GM21367 (cell line): ENCODE measurements at regions not wholly inside any gene's neighbourhood (a gene's known extent, or its start where the extent isn't known, plus 50 kb on each side); places are given as distances from the start of the nearest gene placed in this dataset.
"Not testable (repeated sequence)": the region's sequence is repeated elsewhere in the genome, so short reads cannot be mapped to it uniquely, and the experiment has no call there.

ENCODE experiments used
- ATAC-seq: cut with Tn5 transposase; IDR thresholded peaks from one replicate; pipeline ENCODE4 v1.9.1; 2021; ENCODE audit not compliant: unreplicated experiment

DNA sequence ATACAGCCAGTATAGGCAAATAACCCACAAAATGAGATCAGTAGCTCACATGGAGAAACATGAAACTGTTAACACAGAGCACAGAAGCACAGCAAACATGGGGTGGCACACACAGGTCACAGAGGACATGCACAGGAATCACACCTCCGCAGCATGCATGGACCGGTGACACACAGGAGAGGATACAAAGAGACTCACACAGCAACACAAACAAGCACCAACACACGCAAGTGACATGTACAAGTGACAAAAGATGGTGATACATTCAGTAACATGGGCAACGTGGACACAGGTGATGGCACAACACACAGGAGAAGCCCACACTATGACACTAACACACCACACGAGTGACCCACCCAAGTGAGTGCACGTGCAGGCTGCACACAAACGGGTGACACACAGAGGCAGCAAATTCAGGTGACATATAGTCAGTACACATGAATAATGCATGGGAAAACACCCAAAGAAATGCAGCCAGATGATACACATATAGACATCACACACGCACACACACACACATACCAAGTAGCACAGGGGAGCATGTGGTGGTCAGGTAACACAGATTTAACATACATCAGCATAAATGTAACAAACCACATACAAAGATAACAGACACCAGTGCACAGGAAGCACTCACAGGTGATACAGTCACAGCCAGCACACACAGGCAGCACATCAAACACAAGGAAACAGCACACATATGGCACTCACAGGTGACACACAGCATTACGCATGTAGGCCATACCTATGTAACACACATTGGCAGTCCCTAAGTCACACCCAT, 216.0 kb upstream of the SFSWAP start:
- ATAC-seq: no peak

- no peak for ATAC-seq
These were observed 212.9 kb upstream of the SFSWAP start for GRCh38 chr12:131497966-131498365.

- peak; percentile 80 for ATAC-seq
These were observed 211.6 kb upstream of the SFSWAP start for GRCh38 chr12:131499160-131499863.

DNA sequence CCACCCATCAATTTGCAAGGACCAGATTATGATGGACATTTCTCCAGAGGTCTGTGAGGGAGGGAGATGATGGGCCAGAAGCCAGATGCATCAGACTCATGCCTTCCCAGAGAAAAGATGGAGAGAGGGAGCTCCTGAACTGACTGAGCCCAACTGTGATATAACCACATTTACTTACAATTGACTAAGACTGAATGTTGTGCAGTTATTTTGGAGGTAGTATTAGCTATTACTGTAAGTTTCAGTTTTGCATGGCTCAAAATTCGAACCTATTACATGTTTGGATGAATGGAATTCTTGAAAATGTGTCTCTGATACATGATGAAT, 211.1 kb upstream of the SFSWAP start:
- ATAC-seq: no peak

DNA sequence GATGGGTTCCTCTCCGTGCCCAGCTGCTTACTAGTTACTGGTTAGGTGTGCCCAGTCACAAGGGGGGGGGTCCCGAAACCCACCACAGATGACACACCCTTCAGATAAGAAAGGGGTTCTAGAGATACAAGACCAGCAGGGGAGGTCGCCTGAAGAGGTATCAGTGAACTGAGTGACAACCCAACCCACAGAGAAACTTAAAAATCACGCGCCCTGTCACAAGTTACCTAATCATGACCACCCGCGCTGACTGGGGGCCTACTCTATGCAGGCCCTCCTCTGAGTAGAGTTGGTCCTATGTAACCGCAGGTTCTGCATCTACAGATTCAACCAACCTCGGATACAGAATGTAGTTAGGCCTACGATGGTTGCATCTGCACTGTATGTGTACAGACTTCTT, 210.3 kb upstream of the SFSWAP start:
- ATAC-seq: no peak

GRCh38 chr12:131505561-131505960, 205.3 kb upstream of the SFSWAP start:
- no peak for ATAC-seq

- no peak for ATAC-seq
These were observed 204.5 kb upstream of the SFSWAP start for GRCh38 chr12:131506426-131506825.

GRCh38 chr12:131507094-131507493, 203.8 kb upstream of the SFSWAP start:
- ATAC-seq: no peak

DNA sequence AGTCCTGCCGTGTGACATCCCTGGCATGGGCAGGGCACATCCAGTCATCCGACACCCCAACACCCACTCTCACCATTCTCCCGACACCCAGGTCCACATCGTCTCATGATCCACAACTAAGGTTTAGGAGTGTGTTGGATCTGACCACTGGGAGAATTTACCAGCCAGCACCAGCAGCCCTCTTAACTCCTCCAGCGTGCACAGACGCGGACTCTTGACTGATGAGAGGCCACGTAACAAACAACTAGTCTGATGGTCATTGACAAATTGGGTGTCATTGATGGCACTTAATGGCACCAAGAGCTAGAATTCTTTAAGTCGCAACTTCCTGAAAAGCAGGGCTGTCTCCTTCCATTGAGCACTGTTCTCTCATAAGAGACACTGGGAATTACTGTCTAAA, 203.0 kb upstream of the SFSWAP start:
- ATAC-seq: no peak

DNA sequence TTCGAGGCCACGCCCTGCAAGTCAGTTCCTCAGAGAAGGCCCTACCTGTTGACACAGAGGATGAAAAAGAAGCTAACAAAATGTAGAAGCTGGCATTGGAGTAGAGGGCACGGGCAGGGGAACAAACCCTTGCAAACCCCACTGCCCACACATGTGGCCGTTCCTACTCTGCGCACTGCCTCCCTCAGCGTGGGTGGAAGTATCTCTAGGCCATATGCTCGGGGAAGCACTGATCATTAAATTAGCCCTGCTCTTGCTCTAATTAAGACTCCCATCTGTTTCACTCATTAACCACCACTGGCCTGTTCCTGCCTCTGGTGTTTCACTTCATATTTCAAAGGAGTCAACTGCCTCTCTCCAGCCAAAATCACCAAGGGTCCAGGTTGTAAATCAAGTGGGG, 201.2 kb upstream of the SFSWAP start:
- no peak for ATAC-seq

DNA sequence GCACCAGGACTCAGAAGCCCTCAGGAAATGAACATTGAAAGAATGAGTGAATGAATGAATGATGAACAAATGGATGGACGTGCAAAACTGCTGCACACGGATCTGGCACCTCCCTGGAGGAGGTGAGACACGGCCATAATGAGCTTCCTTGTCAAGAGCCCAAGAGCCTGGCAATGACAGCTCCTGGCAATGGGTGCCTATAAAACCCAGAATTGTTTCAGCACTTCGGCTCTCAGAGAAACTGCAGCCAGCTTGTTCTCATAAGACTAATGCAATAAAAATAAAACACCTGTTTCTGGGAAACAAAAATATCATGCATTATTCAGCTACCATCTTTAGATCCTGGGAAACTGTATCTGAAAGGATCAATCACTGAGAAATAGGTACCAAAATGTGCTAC, 200.5 kb upstream of the SFSWAP start:
- no peak for ATAC-seq

DNA sequence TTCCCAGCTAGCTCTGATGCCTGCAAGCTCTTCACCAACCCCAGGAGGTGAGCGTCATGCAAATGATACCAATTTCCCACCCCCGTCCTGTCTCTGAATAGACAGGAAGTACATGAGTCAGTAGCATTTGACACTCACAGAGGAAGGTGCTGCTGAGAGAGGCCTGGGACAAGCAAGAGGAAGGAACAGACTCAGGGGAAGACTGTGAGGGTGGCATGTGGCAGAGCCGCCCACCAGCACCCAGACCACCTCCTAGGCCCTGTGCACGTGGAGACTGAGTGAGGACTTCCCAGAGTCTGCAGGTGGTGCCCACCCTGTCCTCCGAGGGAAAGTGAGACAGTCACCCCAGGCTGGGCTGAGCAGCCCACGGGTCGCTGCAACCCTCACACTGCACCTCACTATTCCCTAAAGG, 199.5 kb upstream of the SFSWAP start:
- ATAC-seq: peak; percentile 97

- no peak for ATAC-seq
These were observed 198.9 kb upstream of the SFSWAP start for GRCh38 chr12:131511803-131512561.

GRCh38 chr12:131513606-131514005, 197.3 kb upstream of the SFSWAP start:
- ATAC-seq: no peak

GRCh38 chr12:131520553-131520952, 190.3 kb upstream of the SFSWAP start:
- not testable (repeated sequence) for ATAC-seq

GRCh38 chr12:131521326-131521725, 189.6 kb upstream of the SFSWAP start:
- ATAC-seq: no peak

DNA sequence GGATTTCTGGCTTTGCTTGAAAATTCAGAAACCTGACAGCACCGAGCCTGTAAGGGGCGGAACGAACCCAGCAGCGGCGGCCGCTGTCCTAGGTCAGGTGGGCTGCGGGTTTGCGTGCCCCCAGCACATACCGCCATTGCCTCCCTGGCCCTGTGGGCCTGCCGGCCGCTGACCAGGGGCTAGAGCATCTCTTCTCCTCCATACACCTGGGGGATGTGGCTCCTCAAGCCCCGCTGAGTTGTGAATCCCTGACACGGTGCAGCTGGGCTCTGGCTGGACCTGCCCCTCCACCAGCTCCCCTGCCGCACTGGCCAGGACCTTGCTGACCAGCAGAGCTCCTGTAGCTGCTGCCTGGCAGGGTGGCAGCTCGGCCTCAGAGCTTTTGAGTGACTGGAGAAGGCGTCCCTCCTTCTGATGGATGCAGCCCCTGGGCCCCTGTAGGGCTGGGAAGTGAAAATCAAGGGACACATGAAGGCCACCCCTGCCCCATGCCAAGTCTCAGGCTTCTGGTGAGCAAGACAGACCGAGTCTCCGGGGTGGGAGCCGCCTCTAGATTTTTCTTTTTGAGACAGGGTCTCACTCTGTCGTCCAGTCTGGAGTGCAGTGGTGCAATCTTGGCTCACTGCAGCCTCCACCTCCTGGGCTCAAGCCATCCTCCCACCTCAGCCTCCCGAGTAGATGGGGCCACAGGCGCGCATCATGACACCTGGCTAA, 184.9 kb upstream of the SFSWAP start:
- no peak for ATAC-seq

GRCh38 chr12:131527092-131527491, 183.8 kb upstream of the SFSWAP start:
- no peak for ATAC-seq

DNA sequence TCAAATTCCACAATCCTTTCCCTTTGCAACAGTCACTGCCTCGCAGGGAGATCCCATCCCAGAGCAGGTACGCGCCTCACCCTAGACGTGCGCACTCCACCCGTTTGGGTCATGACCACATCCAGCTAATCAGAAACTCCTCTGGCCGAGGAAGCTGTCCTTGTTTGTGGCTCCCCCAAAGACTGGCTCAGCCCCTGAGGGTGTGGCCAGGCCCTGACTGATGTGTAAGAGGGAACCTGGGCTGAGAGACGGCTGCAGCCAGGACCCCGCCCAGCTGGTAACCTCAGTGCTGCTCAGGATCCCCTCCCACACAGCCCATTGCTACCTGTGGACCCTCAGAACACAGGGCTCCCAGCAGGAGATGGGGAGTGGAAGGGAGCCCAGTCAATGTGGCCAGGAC, 183.2 kb upstream of the SFSWAP start:
- no peak for ATAC-seq

DNA sequence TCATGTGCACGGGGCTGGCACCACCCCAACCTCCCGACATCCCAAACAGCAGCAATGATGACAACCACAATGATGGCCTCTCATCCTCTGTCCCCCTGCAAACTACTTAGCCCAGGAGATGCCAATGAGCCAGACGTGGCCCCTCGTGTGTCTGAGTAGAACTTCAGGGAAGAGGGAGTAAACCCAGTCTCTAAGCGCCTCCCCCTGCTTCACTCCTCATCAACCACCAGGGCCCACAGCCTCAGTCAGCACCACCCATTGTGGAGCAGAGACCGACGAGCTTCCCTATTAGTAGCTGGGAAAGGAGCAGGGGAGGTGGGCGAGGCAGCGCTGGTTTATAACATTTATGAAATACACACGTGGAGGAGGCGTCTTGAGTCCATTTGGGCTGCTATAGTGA, 182.7 kb upstream of the SFSWAP start:
- no peak for ATAC-seq

DNA sequence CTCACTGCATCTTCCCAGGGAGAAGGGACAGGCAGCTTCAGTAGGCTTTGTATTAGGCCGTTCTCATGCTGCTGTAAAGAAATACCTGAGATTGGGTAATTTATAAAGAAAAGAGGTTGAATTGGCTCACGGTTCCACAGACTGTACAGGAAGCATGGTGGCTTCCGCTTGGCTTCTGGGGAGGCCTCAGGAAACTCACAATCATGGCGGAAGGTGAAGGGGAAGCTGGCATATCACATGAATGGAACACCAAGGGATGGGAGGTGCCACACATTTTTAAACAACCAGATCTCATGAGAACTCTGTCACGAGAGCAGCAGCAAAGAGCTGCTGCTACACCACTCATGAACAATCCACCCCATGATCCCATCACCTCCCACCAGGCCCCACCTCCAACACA, 182.2 kb upstream of the SFSWAP start:
- ATAC-seq: no peak
